Natural killer cell (primary cell): ENCODE measurements at regions not wholly inside any gene's neighbourhood (a gene's known extent, or its start where the extent isn't known, plus 50 kb on each side); places are given as distances from the start of the nearest gene placed in this dataset.

Experiments
- ATAC-seq, 3 donors: fragments of 150-1000 bp in 2 of 3; fragments of 200-7000 bp in 1 of 3; cut with Tn5 transposase; 1 replicate in 1 of 3; 2 replicates in 2 of 3; pipeline ENCODE4 v1.10.0; 2021; ENCODE audit warnings: mild to moderate bottlenecking in 2 of 3, moderate library complexity in 2 of 3
- DNase-seq, 2 donors: peaks; one replicate each; pipeline versions ENCODE4 v3.0.0 to v3.0.0-alpha.2; 2013 to 2021; ENCODE audit warnings: mixed read lengths in 1 of 2
- H3K27ac ChIP-seq: one replicate; pipeline ENCODE4 v1.5.1; 2013; ENCODE audit warnings: mild to moderate bottlenecking, low read length
- H3K27me3 ChIP-seq: one replicate; pipeline ENCODE4 v1.6.1; 2013; ENCODE audit warnings: low read length; ENCODE audit not compliant: control insufficient read depth, insufficient read depth
- H3K36me3 ChIP-seq: one replicate; pipeline ENCODE4 v1.6.1; 2013; ENCODE audit warnings: low read length; ENCODE audit not compliant: control insufficient read depth, insufficient read depth
- H3K4me1 ChIP-seq: one replicate; pipeline ENCODE4 v1.6.1; 2013; ENCODE audit warnings: low read length; ENCODE audit not compliant: control insufficient read depth, insufficient read depth
- H3K4me3 ChIP-seq: one replicate; pipeline ENCODE4 v1.5.1; 2013; ENCODE audit warnings: low read length
- H3K9me3 ChIP-seq: one replicate; pipeline ENCODE4 v1.6.1; 2013; ENCODE audit warnings: low read length; ENCODE audit not compliant: control insufficient read depth, insufficient read depth
- H3K27ac Mint-ChIP-seq, 2 donors: one replicate each; pipeline ENCODE4 v1.8.0; 2022; ENCODE audit warnings: mild to moderate bottlenecking in 2 of 2, mixed read lengths in 2 of 2, moderate library complexity in 1 of 2
- H3K27me3 Mint-ChIP-seq, 2 donors: one replicate each; pipeline ENCODE4 v1.8.0; 2022; ENCODE audit warnings: low read depth in 2 of 2, mixed read lengths in 2 of 2
- H3K36me3 Mint-ChIP-seq: one replicate; pipeline ENCODE4 v1.8.0; 2022; ENCODE audit warnings: mixed read lengths
- H3K4me1 Mint-ChIP-seq, 2 donors: one replicate each; pipeline ENCODE4 v1.8.0; 2022; ENCODE audit warnings: mixed read lengths in 2 of 2
- H3K4me3 Mint-ChIP-seq: one replicate; pipeline ENCODE4 v1.8.0; 2022; ENCODE audit warnings: mild to moderate bottlenecking, moderate library complexity, mixed read lengths
- H3K9me3 Mint-ChIP-seq, 2 donors: one replicate each; pipeline ENCODE4 v1.8.0; 2022; ENCODE audit warnings: mixed read lengths in 2 of 2
- CTCF ChIP-seq: fragments of 200-600 bp; IDR thresholded peaks from one replicate; pipeline ENCODE4 v1.8.0; 2022; ENCODE audit warnings: antibody characterized with exemption
- WGBS: methylation state at CpG from one replicate; pipeline ENCODE4 v1.1.7; 2013; ENCODE audit warnings: missing lambda C conversion rate; ENCODE audit not compliant: insufficient coverage; 5-methylcytosine and 5-hydroxymethylcytosine counted together
- intact Hi-C: fragments of 100-400 bp; cut with micrococcal nuclease; formaldehyde crosslinking; loops from one replicate; pipeline ENCODE4 v1.14.2; 2022

GRCh38 chr20:39605361-39605760 lies 643.2 kb downstream of the DHX35 start:
- H3K36me3 ChIP-seq: no peaks in the 10 kb centered on the region
- H3K27me3 Mint-ChIP-seq: no peaks in the 10 kb centered on the region
- DNase-seq: no peak
- H3K4me1 Mint-ChIP-seq: no peaks in the 10 kb centered on the region
- no peak for ATAC-seq
- intact Hi-C loops: no loop called here
- no peaks in the 10 kb centered on the region for H3K36me3 Mint-ChIP-seq
- H3K4me3 Mint-ChIP-seq: no peak overlapping the region
- no peak for TF ChIP-seq CTCF
- H3K27me3 ChIP-seq: no peaks in the 10 kb centered on the region
- H3K4me1 ChIP-seq: no peaks in the 10 kb centered on the region
- no peaks in the 10 kb centered on the region for H3K9me3 ChIP-seq
- no peak overlapping the region for H3K27ac ChIP-seq
- no peak overlapping the region for H3K27ac Mint-ChIP-seq
- no CpG with 5 or more reads among the region's 2 CpGs for WGBS
- H3K4me3 ChIP-seq: no peak overlapping the region
- H3K9me3 Mint-ChIP-seq: peaks cover 6 to 11% of the 10 kb centered on the region in 2 donors

GRCh38 chr20:39603219-39603618 lies 641.1 kb downstream of the DHX35 start:
- H3K4me1 Mint-ChIP-seq: no peaks in the 10 kb centered on the region
- no peak for TF ChIP-seq CTCF
- WGBS: 93% methylated on average over 7 of the region's 7 CpGs
- peaks cover 8% of the 10 kb centered on the region in 2 donors for H3K9me3 Mint-ChIP-seq
- H3K36me3 Mint-ChIP-seq: no peaks in the 10 kb centered on the region
- H3K27ac ChIP-seq: no peak overlapping the region
- intact Hi-C loops: no loop called here
- no peak overlapping the region for H3K4me3 Mint-ChIP-seq
- no peaks in the 10 kb centered on the region for H3K27me3 ChIP-seq
- no peak overlapping the region for H3K27ac Mint-ChIP-seq
- no peak overlapping the region for H3K4me3 ChIP-seq
- no peaks in the 10 kb centered on the region for H3K36me3 ChIP-seq
- ATAC-seq (no peak), DNase-seq (no peak)
- no peaks in the 10 kb centered on the region for H3K4me1 ChIP-seq
- H3K9me3 ChIP-seq: no peaks in the 10 kb centered on the region
- H3K27me3 Mint-ChIP-seq: no peaks in the 10 kb centered on the region

- no peaks in the 10 kb centered on the region for H3K36me3 ChIP-seq
- no peak overlapping the region for H3K4me3 ChIP-seq
- Mint-ChIP-seq H3K27me3 (no peaks in the 10 kb centered on the region), H3K9me3 (peaks cover 6 to 7% of the 10 kb centered on the region in 2 donors), H3K36me3 (no peaks in the 10 kb centered on the region), H3K4me1 (no peaks in the 10 kb centered on the region), H3K4me3 (no peak overlapping the region), H3K27ac (no peak overlapping the region)
- H3K27ac ChIP-seq: no peak overlapping the region
- no peaks in the 10 kb centered on the region for H3K4me1 ChIP-seq
- ATAC-seq: no peak
- no peak for TF ChIP-seq CTCF
- H3K9me3 ChIP-seq: no peaks in the 10 kb centered on the region
- no peak for DNase-seq
- intact Hi-C loops: no loop called here
- 4% methylated on average over 2 of the region's 2 CpGs for WGBS
- H3K27me3 ChIP-seq: no peaks in the 10 kb centered on the region
Measured at GRCh38 chr20:39602649-39603048, 640.5 kb downstream of the DHX35 start.

GRCh38 chr20:39600871-39601270 lies 638.7 kb downstream of the DHX35 start:
- Mint-ChIP-seq H3K4me1 (no peaks in the 10 kb centered on the region), H3K4me3 (no peak overlapping the region), H3K27me3 (no peaks in the 10 kb centered on the region), H3K36me3 (no peaks in the 10 kb centered on the region), H3K9me3 (peaks cover 4 to 7% of the 10 kb centered on the region in 2 donors), H3K27ac (no peak overlapping the region)
- WGBS: 100% methylated on average over 2 of the region's 3 CpGs
- TF ChIP-seq CTCF: no peak
- no peak overlapping the region for H3K4me3 ChIP-seq
- ATAC-seq (no peak), DNase-seq (no peak)
- H3K27ac ChIP-seq: no peak overlapping the region
- H3K27me3 ChIP-seq: no peaks in the 10 kb centered on the region
- intact Hi-C loops: no loop called here
- H3K36me3 ChIP-seq: no peaks in the 10 kb centered on the region
- no peaks in the 10 kb centered on the region for H3K4me1 ChIP-seq
- H3K9me3 ChIP-seq: no peaks in the 10 kb centered on the region
